OCI-LY7 (cell line): ENCODE measurements at regions not wholly inside any gene's neighbourhood (a gene's known extent, or its start where the extent isn't known, plus 50 kb on each side); places are given as distances from the start of the nearest gene placed in this dataset.

Source experiments
- BruUV-seq: library from RNA; stranded (reverse); fragments of 400-500 nt; replicated peaks from 2 replicates; lab custom pipeline; 2021; lab: Mats Ljungman, UMichigan
- CTCF ChIA-PET: fragments of 300-600 bp; sonication (Branson Sonifier 250); formaldehyde crosslinking; loops from one replicate; lab custom pipeline; 2022; ENCODE audit warnings: antibody characterized with exemption; ENCODE audit not compliant: unreplicated experiment; lab: Charles Lee
- POLR2A ChIA-PET: fragments of 300-600 bp; sonication (Branson Sonifier 250); formaldehyde crosslinking; loops from one replicate; lab custom pipeline; 2022; ENCODE audit warnings: antibody characterized with exemption; lab: Charles Lee
- DNase-seq: peaks from one replicate; pipeline ENCODE4 v3.0.0-alpha.2; 2015; ENCODE audit warnings: low spot score
- H2AFZ ChIP-seq: fragments of 200-600 bp; sonication (generic), shearing (Covaris generic); 2 replicates; pipeline ENCODE4 v1.6.1; 2014; ENCODE audit warnings: mild to moderate bottlenecking, antibody characterized with exemption, low read length, moderate library complexity
- H3K27ac ChIP-seq: fragments of 200-600 bp; sonication (generic); 2 replicates; pipeline ENCODE4 v1.5.1; 2014; ENCODE audit warnings: mixed run types, low read depth, mild to moderate bottlenecking, moderate library complexity, low read length, inconsistent platforms; ENCODE audit not compliant: poor library complexity, severe bottlenecking
- H3K36me3 ChIP-seq: fragments of 200-600 bp; sonication (generic); 2 replicates; pipeline ENCODE4 v1.6.1; 2014; ENCODE audit warnings: mild to moderate bottlenecking, antibody characterized with exemption, low read length, moderate library complexity, mixed read lengths; ENCODE audit not compliant: insufficient read depth
- H3K4me1 ChIP-seq: fragments of 200-600 bp; sonication (generic); 2 replicates; pipeline ENCODE4 v1.5.1; 2014; ENCODE audit warnings: mild to moderate bottlenecking, low read length; ENCODE audit not compliant: insufficient read depth, poor library complexity, severe bottlenecking
- H3K4me2 ChIP-seq: fragments of 200-600 bp; sonication (generic); 2 replicates; pipeline ENCODE4 v1.6.1; 2014; ENCODE audit warnings: mild to moderate bottlenecking, low read length
- H3K4me3 ChIP-seq: fragments of 200-600 bp; sonication (generic); 2 replicates; pipeline ENCODE4 v1.5.1; 2014; ENCODE audit warnings: mild to moderate bottlenecking, low read depth, low read length; ENCODE audit not compliant: poor library complexity, severe bottlenecking
- H3K79me2 ChIP-seq: fragments of 200-600 bp; sonication (generic); 2 replicates; pipeline ENCODE4 v1.6.1; 2016; ENCODE audit warnings: low read depth, mild to moderate bottlenecking, low read length, moderate library complexity, mixed read lengths; ENCODE audit not compliant: insufficient read depth
- H3K9me2 ChIP-seq: fragments of 200-600 bp; sonication (generic); 2 replicates; pipeline ENCODE4 v1.6.1; 2016; ENCODE audit warnings: mild to moderate bottlenecking, low read length, mixed read lengths; ENCODE audit not compliant: insufficient read depth
- H3K9me3 ChIP-seq: fragments of 200-600 bp; sonication (generic); 2 replicates; pipeline ENCODE4 v1.6.1; 2014; ENCODE audit warnings: mild to moderate bottlenecking, mixed run types, low read length, mixed read lengths
- H4K20me1 ChIP-seq: fragments of 200-600 bp; sonication (generic); 2 replicates; pipeline ENCODE4 v1.6.1; 2014; ENCODE audit warnings: mild to moderate bottlenecking, antibody characterized with exemption, low read length, moderate library complexity, mixed read lengths; ENCODE audit not compliant: insufficient read depth
- CTCF ChIP-seq: fragments of 200-600 bp; sonication (generic); conservative IDR thresholded peaks from 2 replicates; pipeline ENCODE4 v1.5.1; 2014; ENCODE audit warnings: mild to moderate bottlenecking, antibody characterized with exemption, low read length, moderate library complexity, mixed read lengths
- EZH2phosphoT487 ChIP-seq: fragments of 200-600 bp; sonication (generic); IDR thresholded peaks from 2 replicates; pipeline ENCODE4 v1.6.1; 2018; ENCODE audit warnings: low read depth, borderline replicate concordance, mild to moderate bottlenecking, mixed run types, antibody characterized with exemption, low read length, moderate library complexity, mixed read lengths
- intact Hi-C: fragments of 100-400 bp; cut with micrococcal nuclease; formaldehyde crosslinking; loops from one replicate; pipeline ENCODE4 v1.10.0; 2022; ENCODE audit not compliant: unreplicated experiment

- intact Hi-C loops = no loop called here
- POLR2A ChIA-PET = no interaction called here
- Histone ChIP-seq H2AFZ (no peak overlapping the region), H3K9me3 (no peaks in the 10 kb centered on the region), H3K4me1 (no peaks in the 10 kb centered on the region), H4K20me1 (no peaks in the 10 kb centered on the region), H3K9me2 (no peaks in the 10 kb centered on the region), H3K4me3 (no peak overlapping the region), H3K4me2 (no peak overlapping the region), H3K27ac (no peak overlapping the region), H3K36me3 (no peaks in the 10 kb centered on the region), H3K79me2 (no peaks in the 10 kb centered on the region)
- no peak for TF ChIP-seq CTCF
- CTCF ChIA-PET = no interaction called here
- no TSS peak for BruUV-seq
- DNase-seq = no peak
These were observed 143.0 kb upstream of the SHH start for GRCh38 chr7:155955367-155955635.

- BruUV-seq = no TSS peak
- intact Hi-C loops = no loop called here
- no peaks in the 10 kb centered on the region for H4K20me1 ChIP-seq
- H3K9me2 ChIP-seq = no peaks in the 10 kb centered on the region
- no peak for DNase-seq
- no peaks in the 10 kb centered on the region for H3K36me3 ChIP-seq
- TF ChIP-seq EZH2phosphoT487 (no peak), CTCF (no peak)
- ChIA-PET CTCF (no interaction called here), POLR2A (interaction anchor here (0.6 kb wide), 1 partner anchor 11 kb away, joined by 3 read pairs; no protein-coding TSS in a partner anchor)
- no peak overlapping the region for H3K4me3 ChIP-seq
- H2AFZ ChIP-seq = no peak overlapping the region
- H3K4me1 ChIP-seq = no peaks in the 10 kb centered on the region
- no peak overlapping the region for H3K4me2 ChIP-seq
- H3K9me3 ChIP-seq = no peaks in the 10 kb centered on the region
- no peaks in the 10 kb centered on the region for H3K79me2 ChIP-seq
- H3K27ac ChIP-seq = no peak overlapping the region
These were observed 142.5 kb upstream of the SHH start for GRCh38 chr7:155954550-155955366.

GRCh38 chr7:155953781-155954549 is 141.7 kb upstream of the SHH start:
- ChIA-PET POLR2A (no interaction called here), CTCF (no interaction called here)
- H3K4me3 ChIP-seq = no peak overlapping the region
- BruUV-seq = no TSS peak
- no peaks in the 10 kb centered on the region for H3K36me3 ChIP-seq
- DNase-seq = no peak
- intact Hi-C loops = no loop called here
- H3K9me3 ChIP-seq = no peaks in the 10 kb centered on the region
- H3K4me2 ChIP-seq = no peak overlapping the region
- TF ChIP-seq EZH2phosphoT487 (no peak), CTCF (no peak)
- H3K27ac ChIP-seq = no peak overlapping the region
- H2AFZ ChIP-seq = no peak overlapping the region
- H3K79me2 ChIP-seq = no peaks in the 10 kb centered on the region
- no peaks in the 10 kb centered on the region for H3K4me1 ChIP-seq
- H3K9me2 ChIP-seq = no peaks in the 10 kb centered on the region
- H4K20me1 ChIP-seq = no peaks in the 10 kb centered on the region
